ENCODE measurements at regions not wholly inside any gene's neighbourhood (a gene's known extent, or its start where the extent isn't known, plus 50 kb on each side); places are given as distances from the start of the nearest gene placed in this dataset.
"Not testable (repeated sequence)": the region's sequence is repeated elsewhere in the genome, so short reads cannot be mapped to it uniquely, and the experiment has no call there.

DNA sequence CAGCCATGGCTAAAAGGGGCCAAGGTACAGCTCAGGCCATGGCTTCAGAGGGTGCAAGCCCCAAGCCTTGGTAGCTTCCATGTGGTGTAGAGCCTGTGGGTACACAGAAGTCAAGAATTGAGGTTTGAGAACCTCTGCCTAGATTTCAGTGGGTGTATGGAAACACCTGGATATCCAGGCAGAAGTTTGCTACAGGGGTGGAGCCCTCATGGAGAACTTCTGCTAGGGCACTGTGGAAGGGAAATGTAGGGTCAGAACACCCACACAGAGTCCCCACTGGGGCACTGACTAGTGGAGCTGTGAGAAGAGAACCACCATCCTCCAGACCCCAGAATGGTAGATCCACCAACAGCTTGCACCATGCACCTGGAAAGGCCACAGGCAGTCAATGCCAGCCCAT, 177.4 kb upstream of the HTR1E start:
- not testable (repeated sequence) for H3K36me3 ChIP-seq (ENCODE audit: control insufficient read depth in 2 of 2, insufficient read depth in 2 of 2, low read length in 1 of 2); H3K9me3 ChIP-seq (ENCODE audit: control insufficient read depth in 2 of 2, insufficient read depth in 1 of 2, low read depth in 1 of 2, low read length in 1 of 2); H3K4me3 ChIP-seq (ENCODE audit: low read depth in 1 of 2, low read length in 2 of 2); H3K27ac ChIP-seq (ENCODE audit: low read depth in 2 of 2, low read length in 1 of 2); H3K27me3 ChIP-seq (ENCODE audit: control insufficient read depth in 1 of 2, insufficient read depth in 2 of 2, low read length in 2 of 2); H3K4me1 ChIP-seq (ENCODE audit: control insufficient read depth in 2 of 2, insufficient read depth in 2 of 2, low read length in 1 of 2)

DNA sequence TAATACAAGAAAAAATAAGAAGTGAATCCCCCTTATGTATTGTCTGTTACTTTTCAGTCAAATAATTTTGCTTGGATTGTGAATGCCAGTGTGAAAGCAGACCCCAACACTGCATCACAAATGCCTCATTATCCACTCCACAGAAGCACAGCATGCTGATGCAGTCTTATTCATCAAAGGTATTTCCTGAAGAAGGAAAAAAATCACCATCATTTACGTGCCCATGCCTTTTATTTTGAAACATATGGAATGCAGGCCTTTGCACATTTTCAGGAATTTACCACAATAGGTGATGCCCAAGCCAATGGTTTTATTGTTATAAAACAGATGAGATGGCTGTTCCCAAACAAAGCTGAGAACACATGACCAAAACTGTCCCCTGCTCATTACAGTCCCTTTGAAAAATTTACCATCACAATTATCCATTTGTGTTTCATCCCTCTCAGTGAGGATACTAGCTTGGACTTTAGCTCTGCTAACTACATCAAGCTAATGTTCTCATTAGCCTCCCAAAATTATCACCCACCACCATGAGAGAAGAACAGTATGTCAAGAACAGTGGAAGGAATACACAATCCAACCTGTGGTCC, 180.6 kb upstream of the HTR1E start:
- no peak overlapping the region for H3K4me3 ChIP-seq (ENCODE audit: low read depth in 1 of 2, low read length in 2 of 2)
- peaks cover 0 to 3% of the 10 kb centered on the region in 2 donors for H3K9me3 ChIP-seq (ENCODE audit: control insufficient read depth in 2 of 2, insufficient read depth in 1 of 2, low read depth in 1 of 2, low read length in 1 of 2)
- H3K4me1 ChIP-seq (ENCODE audit: control insufficient read depth in 2 of 2, insufficient read depth in 2 of 2, low read length in 1 of 2), result no peaks in the 10 kb centered on the region
- H3K27ac ChIP-seq (ENCODE audit: low read depth in 2 of 2, low read length in 1 of 2), result no peak overlapping the region
- H3K27me3 ChIP-seq (ENCODE audit: control insufficient read depth in 1 of 2, insufficient read depth in 2 of 2, low read length in 2 of 2), result no peaks in the 10 kb centered on the region
- H3K36me3 ChIP-seq (ENCODE audit: control insufficient read depth in 2 of 2, insufficient read depth in 2 of 2, low read length in 1 of 2), result no peaks in the 10 kb centered on the region
- WGBS, 2 donors, result 34 to 41% methylated on average over 1 of the region's 1 CpG

DNA sequence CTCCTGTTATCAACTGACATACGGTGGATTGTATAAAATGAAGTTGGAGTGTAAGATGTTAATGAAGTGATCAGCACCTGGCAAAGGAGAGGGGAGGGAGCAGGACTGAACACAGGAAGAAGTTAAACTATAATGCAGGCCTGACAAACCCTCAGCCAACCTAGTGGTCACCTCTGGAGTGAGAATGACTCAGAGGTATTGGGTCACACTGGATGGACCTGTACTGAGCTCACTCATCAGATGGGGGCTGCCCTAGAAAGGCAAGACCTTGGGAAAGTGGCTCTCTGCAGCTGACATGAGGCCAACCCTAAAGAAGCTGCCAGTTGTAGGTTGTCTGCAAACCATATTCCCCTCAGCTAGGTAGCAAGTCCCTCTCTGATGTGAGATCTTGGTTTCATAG, 193.3 kb upstream of the HTR1E start:
- no peaks in the 10 kb centered on the region for H3K27me3 ChIP-seq (ENCODE audit: control insufficient read depth in 1 of 2, insufficient read depth in 2 of 2, low read length in 2 of 2)
- peaks cover 0 to 3% of the 10 kb centered on the region in 2 donors for H3K9me3 ChIP-seq (ENCODE audit: control insufficient read depth in 2 of 2, insufficient read depth in 1 of 2, low read depth in 1 of 2, low read length in 1 of 2)
- no peaks in the 10 kb centered on the region for H3K4me1 ChIP-seq (ENCODE audit: control insufficient read depth in 2 of 2, insufficient read depth in 2 of 2, low read length in 1 of 2)
- no peak overlapping the region for H3K27ac ChIP-seq (ENCODE audit: low read depth in 2 of 2, low read length in 1 of 2)
- no peaks in the 10 kb centered on the region for H3K36me3 ChIP-seq (ENCODE audit: control insufficient read depth in 2 of 2, insufficient read depth in 2 of 2, low read length in 1 of 2)
- H3K4me3 ChIP-seq (ENCODE audit: low read depth in 1 of 2, low read length in 2 of 2), result no peak overlapping the region
- 25 to 66% methylated on average over 1 of the region's 1 CpG for WGBS, 2 donors

DNA sequence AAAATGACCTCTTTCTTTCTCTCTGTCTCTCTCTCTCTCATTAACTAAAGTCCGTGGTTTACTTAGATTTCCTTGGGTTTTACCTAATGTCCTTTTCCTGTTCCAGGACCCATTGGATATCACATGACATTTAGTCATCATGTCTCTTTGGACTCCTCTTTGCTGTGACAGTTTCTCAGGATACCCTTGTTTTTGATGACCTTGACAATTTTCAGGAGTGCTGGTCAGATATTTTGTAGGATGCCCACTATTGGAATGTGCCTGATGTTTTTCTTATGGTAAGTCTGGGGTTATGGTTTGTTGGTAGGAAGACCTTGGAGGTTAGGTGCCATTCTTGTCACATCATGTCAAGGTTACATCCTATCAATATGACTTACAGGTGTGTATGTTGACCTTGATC, 199.2 kb upstream of the HTR1E start:
- Histone ChIP-seq H3K4me3 (ENCODE audit: low read depth in 1 of 2, low read length in 2 of 2) (no peak overlapping the region), H3K4me1 (ENCODE audit: control insufficient read depth in 2 of 2, insufficient read depth in 2 of 2, low read length in 1 of 2) (no peaks in the 10 kb centered on the region), H3K27me3 (ENCODE audit: control insufficient read depth in 1 of 2, insufficient read depth in 2 of 2, low read length in 2 of 2) (no peaks in the 10 kb centered on the region), H3K36me3 (ENCODE audit: control insufficient read depth in 2 of 2, insufficient read depth in 2 of 2, low read length in 1 of 2) (no peaks in the 10 kb centered on the region), H3K9me3 (ENCODE audit: control insufficient read depth in 2 of 2, insufficient read depth in 1 of 2, low read depth in 1 of 2, low read length in 1 of 2) (no peaks in the 10 kb centered on the region), H3K27ac (ENCODE audit: low read depth in 2 of 2, low read length in 1 of 2) (no peak overlapping the region)
- WGBS, 2 donors, result 90 to 100% methylated on average over 1 of the region's 1 CpG

DNA sequence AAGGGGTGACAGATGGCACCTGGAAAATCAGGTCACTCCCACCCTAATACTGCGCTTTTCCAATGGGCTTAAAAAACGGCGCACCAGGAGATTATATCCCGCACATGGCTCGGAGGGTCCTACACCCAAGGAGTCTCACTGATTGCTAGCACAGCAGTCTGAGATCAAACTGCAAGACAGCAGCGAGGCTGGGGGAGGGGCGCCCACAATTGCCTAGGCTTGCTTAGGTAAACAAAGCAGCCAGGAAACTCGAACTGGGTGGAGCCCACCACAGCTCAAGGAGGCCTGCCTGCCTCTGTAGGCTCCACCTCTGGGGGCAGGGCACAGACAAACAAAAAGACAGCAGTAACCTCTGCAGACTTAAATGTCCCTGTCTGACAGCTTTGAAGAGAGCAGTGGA, 205.7 kb upstream of the HTR1E start:
- H3K27me3 ChIP-seq (ENCODE audit: control insufficient read depth in 1 of 2, insufficient read depth in 2 of 2, low read length in 2 of 2); H3K36me3 ChIP-seq (ENCODE audit: control insufficient read depth in 2 of 2, insufficient read depth in 2 of 2, low read length in 1 of 2); H3K9me3 ChIP-seq (ENCODE audit: control insufficient read depth in 2 of 2, insufficient read depth in 1 of 2, low read depth in 1 of 2, low read length in 1 of 2); H3K4me1 ChIP-seq (ENCODE audit: control insufficient read depth in 2 of 2, insufficient read depth in 2 of 2, low read length in 1 of 2); H3K4me3 ChIP-seq (ENCODE audit: low read depth in 1 of 2, low read length in 2 of 2); H3K27ac ChIP-seq (ENCODE audit: low read depth in 2 of 2, low read length in 1 of 2): not testable (repeated sequence)
- WGBS, 2 donors, result 85 to 88% methylated on average over 7 to 8 of the region's 8 CpGs

DNA sequence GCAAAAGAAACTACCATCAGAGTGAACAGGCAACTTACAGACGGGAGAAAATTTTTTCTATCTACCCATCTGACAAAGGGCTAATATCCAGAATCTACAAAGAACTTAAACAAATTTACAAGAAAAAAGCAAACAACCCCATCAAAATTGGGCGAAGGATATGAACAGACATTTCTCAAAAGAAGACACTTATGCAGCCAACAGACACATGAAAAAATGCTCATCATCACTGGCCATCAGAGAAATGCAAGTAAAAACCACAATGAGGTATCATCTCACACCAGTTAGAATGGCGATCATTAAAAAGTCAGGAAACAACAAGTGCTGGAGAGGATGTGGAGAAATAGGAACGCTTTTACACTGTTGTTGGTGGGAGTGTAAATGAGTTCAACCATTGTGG, 206.6 kb upstream of the HTR1E start:
- not testable (repeated sequence) for H3K27me3 ChIP-seq (ENCODE audit: control insufficient read depth in 1 of 2, insufficient read depth in 2 of 2, low read length in 2 of 2); H3K36me3 ChIP-seq (ENCODE audit: control insufficient read depth in 2 of 2, insufficient read depth in 2 of 2, low read length in 1 of 2); H3K4me3 ChIP-seq (ENCODE audit: low read depth in 1 of 2, low read length in 2 of 2); H3K27ac ChIP-seq (ENCODE audit: low read depth in 2 of 2, low read length in 1 of 2); H3K9me3 ChIP-seq (ENCODE audit: control insufficient read depth in 2 of 2, insufficient read depth in 1 of 2, low read depth in 1 of 2, low read length in 1 of 2); H3K4me1 ChIP-seq (ENCODE audit: control insufficient read depth in 2 of 2, insufficient read depth in 2 of 2, low read length in 1 of 2)
- 89 to 90% methylated on average over 4 of the region's 4 CpGs for WGBS, 2 donors

DNA sequence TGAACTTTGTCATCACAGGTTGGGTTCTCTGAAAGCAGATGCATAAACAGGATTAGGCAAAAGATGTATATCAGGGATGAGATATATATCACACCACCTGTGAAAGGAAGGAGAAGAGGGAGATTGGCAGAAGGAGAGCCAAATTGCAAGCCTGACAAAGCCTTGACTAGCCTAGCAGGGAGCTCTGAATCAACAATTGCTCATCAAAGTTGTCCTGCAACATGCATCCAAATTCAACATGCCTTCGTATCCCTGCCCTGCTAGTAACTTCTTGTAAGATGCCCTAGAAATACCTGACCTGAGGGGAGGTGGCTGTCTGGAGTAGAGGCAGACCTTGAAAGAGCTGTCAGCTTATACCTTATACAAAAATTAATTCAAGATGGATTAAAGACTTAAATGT, 207.1 kb upstream of the HTR1E start:
- Histone ChIP-seq H3K9me3 (ENCODE audit: control insufficient read depth in 2 of 2, insufficient read depth in 1 of 2, low read depth in 1 of 2, low read length in 1 of 2) (peaks cover 0 to 4% of the 10 kb centered on the region in 2 donors), H3K27me3 (ENCODE audit: control insufficient read depth in 1 of 2, insufficient read depth in 2 of 2, low read length in 2 of 2) (no peaks in the 10 kb centered on the region), H3K36me3 (ENCODE audit: control insufficient read depth in 2 of 2, insufficient read depth in 2 of 2, low read length in 1 of 2) (no peaks in the 10 kb centered on the region), H3K27ac (ENCODE audit: low read depth in 2 of 2, low read length in 1 of 2) (no peak overlapping the region), H3K4me3 (ENCODE audit: low read depth in 1 of 2, low read length in 2 of 2) (no peak overlapping the region), H3K4me1 (ENCODE audit: control insufficient read depth in 2 of 2, insufficient read depth in 2 of 2, low read length in 1 of 2) (no peaks in the 10 kb centered on the region)
- 6 to 53% methylated on average over 1 of the region's 1 CpG for WGBS, 2 donors

DNA sequence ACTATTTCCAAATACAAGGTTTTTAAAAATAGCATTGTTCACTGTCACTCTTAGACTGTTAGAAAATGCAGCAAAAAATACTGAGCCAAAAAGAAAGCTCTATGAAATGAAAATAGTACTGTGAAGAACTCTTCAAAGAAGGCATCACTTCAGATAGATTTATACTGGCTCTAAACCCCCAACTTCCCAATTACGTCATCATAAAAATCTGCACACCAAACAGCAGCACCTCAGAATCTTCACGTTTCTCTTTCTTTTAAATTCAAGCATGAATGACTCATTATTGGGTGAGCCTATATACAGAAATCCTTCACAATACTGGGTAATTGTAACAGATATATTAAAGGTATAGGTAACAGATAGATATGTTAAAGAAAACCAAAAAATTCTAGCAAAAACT, 208.4 kb upstream of the HTR1E start:
- Histone ChIP-seq H3K27me3 (ENCODE audit: control insufficient read depth in 1 of 2, insufficient read depth in 2 of 2, low read length in 2 of 2) (no peaks in the 10 kb centered on the region), H3K4me3 (ENCODE audit: low read depth in 1 of 2, low read length in 2 of 2) (no peak overlapping the region), H3K4me1 (ENCODE audit: control insufficient read depth in 2 of 2, insufficient read depth in 2 of 2, low read length in 1 of 2) (no peaks in the 10 kb centered on the region), H3K36me3 (ENCODE audit: control insufficient read depth in 2 of 2, insufficient read depth in 2 of 2, low read length in 1 of 2) (no peaks in the 10 kb centered on the region), H3K9me3 (ENCODE audit: control insufficient read depth in 2 of 2, insufficient read depth in 1 of 2, low read depth in 1 of 2, low read length in 1 of 2) (peaks cover 0 to 4% of the 10 kb centered on the region in 2 donors), H3K27ac (ENCODE audit: low read depth in 2 of 2, low read length in 1 of 2) (no peak overlapping the region)
- WGBS, 2 donors, result 67 to 74% methylated on average over 2 of the region's 2 CpGs

DNA sequence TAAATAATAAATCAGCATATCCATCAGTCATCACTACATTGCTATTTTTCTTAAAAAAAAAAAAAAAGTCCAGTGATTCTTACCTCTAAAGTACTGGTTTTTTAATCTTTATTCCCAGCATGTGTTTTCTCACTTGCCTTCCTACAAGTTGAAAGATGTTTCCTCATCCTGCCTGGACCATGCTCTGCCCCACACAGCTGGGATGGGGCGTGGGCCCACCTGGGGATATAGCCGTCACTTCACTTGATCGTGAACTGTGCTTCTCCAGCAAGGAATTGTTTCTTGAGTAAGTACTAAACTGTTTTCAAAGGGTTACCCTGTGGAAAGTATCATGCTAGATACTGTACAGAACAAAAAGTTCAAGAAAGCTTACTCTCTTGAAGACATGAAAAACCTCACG, 212.6 kb upstream of the HTR1E start:
- H3K27ac ChIP-seq (ENCODE audit: low read depth in 2 of 2, low read length in 1 of 2), result no peak overlapping the region
- H3K9me3 ChIP-seq (ENCODE audit: control insufficient read depth in 2 of 2, insufficient read depth in 1 of 2, low read depth in 1 of 2, low read length in 1 of 2), result peaks cover 0 to under 1% of the 10 kb centered on the region in 2 donors
- no peaks in the 10 kb centered on the region for H3K27me3 ChIP-seq (ENCODE audit: control insufficient read depth in 1 of 2, insufficient read depth in 2 of 2, low read length in 2 of 2)
- 66% methylated on average over 4 of the region's 4 CpGs for WGBS, 2 donors
- H3K4me3 ChIP-seq (ENCODE audit: low read depth in 1 of 2, low read length in 2 of 2), result no peak overlapping the region
- H3K4me1 ChIP-seq (ENCODE audit: control insufficient read depth in 2 of 2, insufficient read depth in 2 of 2, low read length in 1 of 2), result no peaks in the 10 kb centered on the region
- H3K36me3 ChIP-seq (ENCODE audit: control insufficient read depth in 2 of 2, insufficient read depth in 2 of 2, low read length in 1 of 2), result no peaks in the 10 kb centered on the region

DNA sequence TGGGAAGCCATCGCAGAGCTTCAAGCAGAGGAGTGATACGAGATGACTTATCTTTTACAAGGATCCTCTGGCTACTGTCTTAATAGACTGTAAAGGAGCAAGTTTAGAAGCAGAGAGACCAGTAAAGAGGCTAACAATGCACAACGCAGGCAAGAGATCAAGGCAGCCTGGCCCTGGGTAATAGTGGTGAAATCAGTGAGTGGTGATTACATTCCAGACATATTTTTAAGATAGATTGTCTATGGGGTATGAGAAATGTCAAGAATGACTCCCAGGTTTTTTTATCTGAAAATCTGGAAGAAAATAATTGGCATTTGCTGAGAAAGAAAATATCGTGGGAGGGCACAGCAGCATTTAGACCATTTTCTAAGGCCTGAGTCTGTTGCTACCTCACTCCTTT, 213.6 kb upstream of the HTR1E start:
- Histone ChIP-seq H3K4me1 (ENCODE audit: control insufficient read depth in 2 of 2, insufficient read depth in 2 of 2, low read length in 1 of 2) (no peaks in the 10 kb centered on the region), H3K4me3 (ENCODE audit: low read depth in 1 of 2, low read length in 2 of 2) (no peak overlapping the region), H3K36me3 (ENCODE audit: control insufficient read depth in 2 of 2, insufficient read depth in 2 of 2, low read length in 1 of 2) (no peaks in the 10 kb centered on the region), H3K27me3 (ENCODE audit: control insufficient read depth in 1 of 2, insufficient read depth in 2 of 2, low read length in 2 of 2) (no peaks in the 10 kb centered on the region), H3K9me3 (ENCODE audit: control insufficient read depth in 2 of 2, insufficient read depth in 1 of 2, low read depth in 1 of 2, low read length in 1 of 2) (no peaks in the 10 kb centered on the region), H3K27ac (ENCODE audit: low read depth in 2 of 2, low read length in 1 of 2) (no peak overlapping the region)
- WGBS, 2 donors, result 58 to 62% methylated on average over 4 of the region's 4 CpGs

Data from esophagus (tissue), 2 donors.